Esophagus muscularis mucosa (tissue), 4 donors: ENCODE measurements at regions not wholly inside any gene's neighbourhood (a gene's known extent, or its start where the extent isn't known, plus 50 kb on each side); places are given as distances from the start of the nearest gene placed in this dataset.

ENCODE experiments used
- DNase-seq: peaks from one replicate; pipeline ENCODE4 v3.0.0-alpha.2; 2017; ENCODE audit errors: extremely low spot score
- H3K27ac ChIP-seq, 4 donors: fragments of 200-600 bp; sonication (generic); replicated peaks in 1 of 4; 1 replicate in 3 of 4; 2 replicates in 1 of 4; pipeline ENCODE4 v1.5.1; 2016 to 2019; ENCODE audit warnings: mild to moderate bottlenecking in 1 of 4
- H3K27me3 ChIP-seq, 4 donors: fragments of 200-600 bp; sonication (generic); one replicate each; pipeline versions ENCODE4 v1.5.1 to v1.6.0; 2016 to 2019
- H3K36me3 ChIP-seq, 4 donors: fragments of 200-600 bp; sonication (generic); one replicate each; pipeline ENCODE4 v1.5.1; 2016 to 2019
- H3K4me1 ChIP-seq, 4 donors: fragments of 200-600 bp; sonication (generic); one replicate each; pipeline ENCODE4 v1.5.1; 2016 to 2019
- H3K4me3 ChIP-seq, 4 donors: fragments of 200-600 bp; sonication (generic); 1 replicate in 2 of 4; 2 replicates in 2 of 4; pipeline ENCODE4 v1.5.1; 2016 to 2019; ENCODE audit warnings: mild to moderate bottlenecking in 4 of 4, moderate library complexity in 1 of 4
- H3K9me3 ChIP-seq, 4 donors: fragments of 200-600 bp; sonication (generic); 1 replicate in 3 of 4; 2 replicates in 1 of 4; pipeline ENCODE4 v1.5.1; 2016 to 2019
- CTCF ChIP-seq, 3 experiments: fragments of 200-600 bp in 2 of 3; fragments of 450-650 bp in 1 of 3; sonication (generic) in 2 of 3; IDR thresholded peaks; one replicate each; pipeline ENCODE4 v1.5.1; 2017 to 2019; ENCODE audit warnings: antibody characterized with exemption in 3 of 3, mild to moderate bottlenecking in 2 of 3, moderate library complexity in 1 of 3
- EP300 ChIP-seq: sonication (generic); formaldehyde crosslinking; IDR thresholded peaks from one replicate; pipeline ENCODE4 v1.6.1; 2017; ENCODE audit warnings: antibody characterized with exemption
- POLR2A ChIP-seq: fragments of 450-650 bp; IDR thresholded peaks from one replicate; pipeline ENCODE4 v1.6.1; 2017; ENCODE audit warnings: antibody characterized with exemption, moderate library complexity, mild to moderate bottlenecking, low read depth
- POLR2AphosphoS5 ChIP-seq, 2 donors: sonication (generic); formaldehyde crosslinking; IDR thresholded peaks; one replicate each; pipeline ENCODE4 v1.6.1; 2017; ENCODE audit warnings: antibody characterized with exemption in 2 of 2
- WGBS: methylation state at CpG from one replicate; pipeline ENCODE4 v1.1.5; 2018; 5-methylcytosine and 5-hydroxymethylcytosine counted together
- intact Hi-C: fragments of 100-400 bp; cut with DNase I; formaldehyde crosslinking; loops from one replicate; pipeline ENCODE4 v1.15.1; 2023

GRCh38 chr21:25385341-25385740, 221.9 kb downstream of the MRPL39 start:
- intact Hi-C loops: loop anchor here (10.0 kb wide), 1 partner anchor 101 kb away; no protein-coding TSS in a partner anchor
- no peaks in the 10 kb centered on the region for H3K27me3 ChIP-seq
- H3K4me3 ChIP-seq: no peak overlapping the region
- WGBS: 46% methylated on average over 3 of the region's 3 CpGs
- TF ChIP-seq POLR2A (no peak), POLR2AphosphoS5 (IDR thresholded peaks at IDR 0.05) (no peak)
- no peak for DNase-seq
- no peaks in the 10 kb centered on the region for H3K36me3 ChIP-seq
- no peaks in the 10 kb centered on the region for H3K4me1 ChIP-seq
- no peaks in the 10 kb centered on the region for H3K9me3 ChIP-seq
- H3K27ac ChIP-seq: no peak overlapping the region

GRCh38 chr21:25384782-25385181, 222.5 kb downstream of the MRPL39 start:
- no peaks in the 10 kb centered on the region for H3K27me3 ChIP-seq
- intact Hi-C loops: loop anchor here (10.0 kb wide), 1 partner anchor 100 kb away; no protein-coding TSS in a partner anchor
- H3K36me3 ChIP-seq: no peaks in the 10 kb centered on the region
- DNase-seq: no peak
- H3K4me1 ChIP-seq: no peaks in the 10 kb centered on the region
- 88% methylated on average over 4 of the region's 4 CpGs for WGBS
- no peaks in the 10 kb centered on the region for H3K9me3 ChIP-seq
- H3K4me3 ChIP-seq: no peak overlapping the region
- no peak overlapping the region for H3K27ac ChIP-seq
- TF ChIP-seq CTCF (IDR thresholded peaks at IDR 0.05): no peak
- no peak for TF ChIP-seq POLR2AphosphoS5 (IDR thresholded peaks at IDR 0.05)
- no peak for TF ChIP-seq POLR2A
- no peak for TF ChIP-seq EP300

GRCh38 chr21:25383545-25383944, 223.7 kb downstream of the MRPL39 start:
- Histone ChIP-seq H3K27me3 (no peaks in the 10 kb centered on the region), H3K9me3 (no peaks in the 10 kb centered on the region), H3K4me1 (no peaks in the 10 kb centered on the region), H3K27ac (no peak overlapping the region), H3K4me3 (no peak overlapping the region), H3K36me3 (no peaks in the 10 kb centered on the region)
- TF ChIP-seq POLR2AphosphoS5 (IDR thresholded peaks at IDR 0.05) (no peak), CTCF (IDR thresholded peaks at IDR 0.05) (no peak), EP300 (no peak), POLR2A (no peak)
- no peak for DNase-seq
- 77% methylated on average over 5 of the region's 5 CpGs for WGBS
- intact Hi-C loops: loop anchor here (10.0 kb wide), 1 partner anchor 99 kb away; no protein-coding TSS in a partner anchor

GRCh38 chr21:25381936-25382452, 225.3 kb downstream of the MRPL39 start:
- H3K27me3 ChIP-seq: no peaks in the 10 kb centered on the region
- intact Hi-C loops: loop anchor here (10.0 kb wide), 1 partner anchor 97 kb away; no protein-coding TSS in a partner anchor
- TF ChIP-seq CTCF (IDR thresholded peaks at IDR 0.05) (no peak), POLR2A (no peak), POLR2AphosphoS5 (IDR thresholded peaks at IDR 0.05) (no peak), EP300 (no peak)
- no peaks in the 10 kb centered on the region for H3K4me1 ChIP-seq
- no peak for DNase-seq
- H3K9me3 ChIP-seq: peaks cover 0 to 5% (median 0%) of the 10 kb centered on the region in 4 donors
- H3K4me3 ChIP-seq: no peak overlapping the region
- 44% methylated on average over 6 of the region's 6 CpGs for WGBS
- no peaks in the 10 kb centered on the region for H3K36me3 ChIP-seq
- H3K27ac ChIP-seq: no peak overlapping the region

GRCh38 chr21:25375675-25376074, 231.6 kb downstream of the MRPL39 start:
- Histone ChIP-seq H3K27ac (no peak overlapping the region), H3K4me3 (no peak overlapping the region), H3K36me3 (no peaks in the 10 kb centered on the region), H3K27me3 (no peaks in the 10 kb centered on the region), H3K9me3 (peaks cover 0 to 5% (median 0%) of the 10 kb centered on the region in 4 donors), H3K4me1 (no peaks in the 10 kb centered on the region)
- TF ChIP-seq CTCF (IDR thresholded peaks at IDR 0.05): no peak
- no peak for TF ChIP-seq POLR2A
- TF ChIP-seq POLR2AphosphoS5 (IDR thresholded peaks at IDR 0.05): no peak
- TF ChIP-seq EP300: no peak
- WGBS: 83% methylated on average over 1 of the region's 1 CpG
- no peak for DNase-seq
- intact Hi-C loops: no loop called here
